ENCODE measurements at regions not wholly inside any gene's neighbourhood (a gene's known extent, or its start where the extent isn't known, plus 50 kb on each side); places are given as distances from the start of the nearest gene placed in this dataset.

- DNase-seq (ENCODE audit: low spot score in 2 of 2), result no peak
- no peak for TF ChIP-seq CTCF (IDR thresholded peaks at IDR 0.05)
- TF ChIP-seq POLR2A (IDR thresholded peaks at IDR 0.05), result no peak
- no peak overlapping the region for H3K4me3 ChIP-seq (ENCODE audit: low read depth, poor library complexity, severe bottlenecking)
- intact Hi-C loops (cut with DNase I; ENCODE audit: low total_unique reads), result no loop called here
These were observed 305.4 kb upstream of the CWC22 start for GRCh38 chr2:180312542-180312941.

- DNase-seq (ENCODE audit: low spot score in 2 of 2), result no peak
These were observed 300.0 kb upstream of the CWC22 start for GRCh38 chr2:180307096-180307495.

GRCh38 chr2:180306346-180306745 lies 299.2 kb upstream of the CWC22 start:
- no peak overlapping the region for H3K4me3 ChIP-seq (ENCODE audit: low read depth, poor library complexity, severe bottlenecking)
- DNase-seq (ENCODE audit: low spot score in 2 of 2), result no peak
- WGBS, 2 donors, result 75 to 82% methylated on average over 2 of the region's 2 CpGs
- TF ChIP-seq CTCF (IDR thresholded peaks at IDR 0.05) (no peak), POLR2A (IDR thresholded peaks at IDR 0.05) (no peak)
- intact Hi-C loops (cut with DNase I; ENCODE audit: low total_unique reads), result no loop called here

More at GRCh38 chr2:180307096-180307495, 300.0 kb upstream of the CWC22 start:
- no peak for TF ChIP-seq POLR2A (IDR thresholded peaks at IDR 0.05)
- TF ChIP-seq CTCF (IDR thresholded peaks at IDR 0.05), result no peak
- 92 to 93% methylated on average over 1 of the region's 1 CpG for WGBS, 2 donors
- intact Hi-C loops (cut with DNase I; ENCODE audit: low total_unique reads), result no loop called here
- H3K4me3 ChIP-seq (ENCODE audit: low read depth, poor library complexity, severe bottlenecking), result no peak overlapping the region

- H3K4me3 ChIP-seq (ENCODE audit: low read depth, poor library complexity, severe bottlenecking), result no peak overlapping the region
- 61 to 78% methylated on average over 6 of the region's 6 CpGs for WGBS, 2 donors
- TF ChIP-seq CTCF (IDR thresholded peaks at IDR 0.05) (no peak), POLR2A (IDR thresholded peaks at IDR 0.05) (no peak)
- intact Hi-C loops (cut with DNase I; ENCODE audit: low total_unique reads), result no loop called here
- no peak for DNase-seq (ENCODE audit: low spot score in 2 of 2)
These were observed 284.7 kb upstream of the CWC22 start for GRCh38 chr2:180291552-180292421.

GRCh38 chr2:180291060-180291459 lies 284.0 kb upstream of the CWC22 start:
- no peak for TF ChIP-seq POLR2A (IDR thresholded peaks at IDR 0.05)
- TF ChIP-seq CTCF (IDR thresholded peaks at IDR 0.05), result no peak
- WGBS, 2 donors, result 12 to 36% methylated on average over 2 of the region's 2 CpGs
- DNase-seq (ENCODE audit: low spot score in 2 of 2), result no peak
- intact Hi-C loops (cut with DNase I; ENCODE audit: low total_unique reads), result no loop called here
- no peak overlapping the region for H3K4me3 ChIP-seq (ENCODE audit: low read depth, poor library complexity, severe bottlenecking)

- no peak overlapping the region for H3K4me3 ChIP-seq (ENCODE audit: low read depth, poor library complexity, severe bottlenecking)
- TF ChIP-seq POLR2A (IDR thresholded peaks at IDR 0.05) (no peak), CTCF (IDR thresholded peaks at IDR 0.05) (no peak)
- no peak for DNase-seq (ENCODE audit: low spot score in 2 of 2)
- intact Hi-C loops (cut with DNase I; ENCODE audit: low total_unique reads), result no loop called here
- 86 to 88% methylated on average over 4 of the region's 4 CpGs for WGBS, 2 donors
These were observed 282.5 kb upstream of the CWC22 start for GRCh38 chr2:180289627-180290026.

Measured in lower leg skin (tissue), 4 donors.